Lower leg skin (tissue), 4 donors: ENCODE measurements at regions not wholly inside any gene's neighbourhood (a gene's known extent, or its start where the extent isn't known, plus 50 kb on each side); places are given as distances from the start of the nearest gene placed in this dataset.

Experiments used
- DNase-seq, 2 donors: peaks; one replicate each; pipeline ENCODE4 v3.0.0-alpha.2; 2019; ENCODE audit warnings: low spot score in 2 of 2
- H3K4me3 ChIP-seq: fragments of 200-600 bp; sonication (generic); 2 replicates; pipeline ENCODE4 v1.5.1; 2017; ENCODE audit warnings: mild to moderate bottlenecking, low read depth; ENCODE audit not compliant: poor library complexity, severe bottlenecking
- POLR2A ChIP-seq, 2 donors: fragments of 450-650 bp; IDR thresholded peaks; one replicate each; pipeline ENCODE4 v1.6.1; 2016 to 2017; ENCODE audit warnings: antibody characterized with exemption in 2 of 2, mild to moderate bottlenecking in 1 of 2, moderate library complexity in 1 of 2
- WGBS, 2 donors: methylation state at CpG; one replicate each; pipeline ENCODE4 v1.1.5; 2018; 5-methylcytosine and 5-hydroxymethylcytosine counted together
- intact Hi-C: fragments of 100-400 bp; cut with DNase I; formaldehyde crosslinking; loops from one replicate; pipeline ENCODE4 v1.15.0; 2023; ENCODE audit warnings: low total_unique reads
- TF ChIP-seq, protein P1 (sequence below), 3 donors: fragments of 450-650 bp; IDR thresholded peaks; one replicate each; pipeline ENCODE4 v1.5.1; 2016; ENCODE audit warnings: antibody characterized with exemption in 3 of 3, mild to moderate bottlenecking in 3 of 3, moderate library complexity in 2 of 3

- TF ChIP-seq, protein P1, sequence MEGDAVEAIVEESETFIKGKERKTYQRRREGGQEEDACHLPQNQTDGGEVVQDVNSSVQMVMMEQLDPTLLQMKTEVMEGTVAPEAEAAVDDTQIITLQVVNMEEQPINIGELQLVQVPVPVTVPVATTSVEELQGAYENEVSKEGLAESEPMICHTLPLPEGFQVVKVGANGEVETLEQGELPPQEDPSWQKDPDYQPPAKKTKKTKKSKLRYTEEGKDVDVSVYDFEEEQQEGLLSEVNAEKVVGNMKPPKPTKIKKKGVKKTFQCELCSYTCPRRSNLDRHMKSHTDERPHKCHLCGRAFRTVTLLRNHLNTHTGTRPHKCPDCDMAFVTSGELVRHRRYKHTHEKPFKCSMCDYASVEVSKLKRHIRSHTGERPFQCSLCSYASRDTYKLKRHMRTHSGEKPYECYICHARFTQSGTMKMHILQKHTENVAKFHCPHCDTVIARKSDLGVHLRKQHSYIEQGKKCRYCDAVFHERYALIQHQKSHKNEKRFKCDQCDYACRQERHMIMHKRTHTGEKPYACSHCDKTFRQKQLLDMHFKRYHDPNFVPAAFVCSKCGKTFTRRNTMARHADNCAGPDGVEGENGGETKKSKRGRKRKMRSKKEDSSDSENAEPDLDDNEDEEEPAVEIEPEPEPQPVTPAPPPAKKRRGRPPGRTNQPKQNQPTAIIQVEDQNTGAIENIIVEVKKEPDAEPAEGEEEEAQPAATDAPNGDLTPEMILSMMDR (IDR thresholded peaks at IDR 0.05), result no peak
- no peak for TF ChIP-seq POLR2A (IDR thresholded peaks at IDR 0.05)
- intact Hi-C loops, result no loop called here
- WGBS, 2 donors, result 82 to 87% methylated on average over 7 of the region's 7 CpGs
- H3K4me3 ChIP-seq, result no peak overlapping the region
- DNase-seq, result no peak
Observed at GRCh38 chr10:63770523-63770922, 249.3 kb downstream of the REEP3 start.

- WGBS, 2 donors, result 43% methylated on average over 1 of the region's 1 CpG
- no peak for TF ChIP-seq POLR2A (IDR thresholded peaks at IDR 0.05)
- TF ChIP-seq, protein P1 (IDR thresholded peaks at IDR 0.05), result no peak
- DNase-seq, result no peak
- no peak overlapping the region for H3K4me3 ChIP-seq
- intact Hi-C loops, result no loop called here
Observed at GRCh38 chr10:63772491-63772890, 251.3 kb downstream of the REEP3 start.

GRCh38 chr10:63773106-63773505 is 251.9 kb downstream of the REEP3 start:
- WGBS, 2 donors, result 36 to 45% methylated on average over 1 of the region's 1 CpG
- intact Hi-C loops, result no loop called here
- DNase-seq, result no peak
- TF ChIP-seq, protein P1 (IDR thresholded peaks at IDR 0.05), result no peak
- TF ChIP-seq POLR2A (IDR thresholded peaks at IDR 0.05), result no peak
- H3K4me3 ChIP-seq, result no peak overlapping the region

- TF ChIP-seq POLR2A (IDR thresholded peaks at IDR 0.05), result no peak
- TF ChIP-seq, protein P1 (IDR thresholded peaks at IDR 0.05), result no peak
- no peak for DNase-seq
- intact Hi-C loops, result no loop called here
- WGBS, 2 donors, result 62 to 66% methylated on average over 2 of the region's 2 CpGs
- no peak overlapping the region for H3K4me3 ChIP-seq
Observed at GRCh38 chr10:63773962-63774361, 252.8 kb downstream of the REEP3 start.

GRCh38 chr10:63780101-63780500 is 258.9 kb downstream of the REEP3 start:
- DNase-seq, result no peak
- no peak for TF ChIP-seq POLR2A (IDR thresholded peaks at IDR 0.05)
- TF ChIP-seq, protein P1 (IDR thresholded peaks at IDR 0.05), result no peak
- intact Hi-C loops, result no loop called here
- WGBS, 2 donors, result 77 to 80% methylated on average over 3 of the region's 3 CpGs
- no peak overlapping the region for H3K4me3 ChIP-seq

- DNase-seq, result no peak
- intact Hi-C loops, result no loop called here
- TF ChIP-seq POLR2A (IDR thresholded peaks at IDR 0.05), result no peak
- 70 to 94% methylated on average over 3 of the region's 3 CpGs for WGBS, 2 donors
- H3K4me3 ChIP-seq, result no peak overlapping the region
Observed at GRCh38 chr10:63781226-63781625, 260.0 kb downstream of the REEP3 start.
